Neural crest cell (in vitro differentiated cells): ENCODE measurements at regions not wholly inside any gene's neighbourhood (a gene's known extent, or its start where the extent isn't known, plus 50 kb on each side); places are given as distances from the start of the nearest gene placed in this dataset.

Experiments
- DNase-seq: peaks from one replicate; pipeline ENCODE4 v3.0.0; 2021; ENCODE audit warnings: low read depth, mixed read lengths, low spot score
- H3K27ac Mint-ChIP-seq: one replicate; pipeline ENCODE4 v1.8.0; 2021; ENCODE audit warnings: mild to moderate bottlenecking, mixed read lengths; ENCODE audit not compliant: unreplicated experiment
- H3K27me3 Mint-ChIP-seq: 2 replicates; pipeline ENCODE4 v1.8.0; 2021; ENCODE audit warnings: low read depth, mild to moderate bottlenecking, mixed read lengths
- H3K36me3 Mint-ChIP-seq: 2 replicates; pipeline ENCODE4 v1.8.0; 2021; ENCODE audit warnings: low read depth, mild to moderate bottlenecking, mixed read lengths
- H3K4me1 Mint-ChIP-seq: 2 replicates; pipeline ENCODE4 v1.8.0; 2021; ENCODE audit warnings: mixed read lengths
- H3K4me3 Mint-ChIP-seq: one replicate; pipeline ENCODE4 v1.8.0; 2021; ENCODE audit warnings: mild to moderate bottlenecking, mixed read lengths
- H3K9me3 Mint-ChIP-seq: 2 replicates; pipeline ENCODE4 v1.8.0; 2021; ENCODE audit warnings: mixed read lengths
- TF ChIP-seq, protein P1 (sequence below): fragments of 200-600 bp; sonication (generic); conservative IDR thresholded peaks from 2 replicates; pipeline ENCODE4 v1.5.0; 2021; ENCODE audit warnings: antibody characterized with exemption, mild to moderate bottlenecking

DNA sequence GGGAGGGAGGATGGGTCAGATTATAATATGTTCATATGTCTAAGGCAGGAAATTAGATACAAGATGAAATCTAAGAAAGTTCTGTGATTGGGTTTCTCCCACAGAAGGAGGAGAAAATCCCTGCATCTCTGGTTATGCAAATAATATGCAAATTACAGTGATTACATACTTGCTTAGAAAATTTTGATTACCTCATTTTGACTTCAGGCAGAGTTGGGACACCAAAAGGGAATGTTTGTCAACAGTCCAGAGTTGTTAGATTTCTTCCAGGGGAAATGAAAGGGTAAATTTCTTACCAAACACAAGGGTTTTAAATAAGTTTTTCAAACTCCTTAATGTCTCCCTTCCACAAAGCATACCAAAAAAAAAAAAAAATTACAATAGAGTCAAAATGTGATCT, 101.4 kb upstream of the STEAP1B start:
- peaks cover 7% of the 10 kb centered on the region for H3K27me3 Mint-ChIP-seq
- H3K4me1 Mint-ChIP-seq: no peaks in the 10 kb centered on the region
- no peaks in the 10 kb centered on the region for H3K36me3 Mint-ChIP-seq
- H3K27ac Mint-ChIP-seq: no peak overlapping the region
- TF ChIP-seq, protein P1, sequence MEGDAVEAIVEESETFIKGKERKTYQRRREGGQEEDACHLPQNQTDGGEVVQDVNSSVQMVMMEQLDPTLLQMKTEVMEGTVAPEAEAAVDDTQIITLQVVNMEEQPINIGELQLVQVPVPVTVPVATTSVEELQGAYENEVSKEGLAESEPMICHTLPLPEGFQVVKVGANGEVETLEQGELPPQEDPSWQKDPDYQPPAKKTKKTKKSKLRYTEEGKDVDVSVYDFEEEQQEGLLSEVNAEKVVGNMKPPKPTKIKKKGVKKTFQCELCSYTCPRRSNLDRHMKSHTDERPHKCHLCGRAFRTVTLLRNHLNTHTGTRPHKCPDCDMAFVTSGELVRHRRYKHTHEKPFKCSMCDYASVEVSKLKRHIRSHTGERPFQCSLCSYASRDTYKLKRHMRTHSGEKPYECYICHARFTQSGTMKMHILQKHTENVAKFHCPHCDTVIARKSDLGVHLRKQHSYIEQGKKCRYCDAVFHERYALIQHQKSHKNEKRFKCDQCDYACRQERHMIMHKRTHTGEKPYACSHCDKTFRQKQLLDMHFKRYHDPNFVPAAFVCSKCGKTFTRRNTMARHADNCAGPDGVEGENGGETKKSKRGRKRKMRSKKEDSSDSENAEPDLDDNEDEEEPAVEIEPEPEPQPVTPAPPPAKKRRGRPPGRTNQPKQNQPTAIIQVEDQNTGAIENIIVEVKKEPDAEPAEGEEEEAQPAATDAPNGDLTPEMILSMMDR: no peak
- no peaks in the 10 kb centered on the region for H3K9me3 Mint-ChIP-seq
- no peak for DNase-seq
- no peak overlapping the region for H3K4me3 Mint-ChIP-seq

DNA sequence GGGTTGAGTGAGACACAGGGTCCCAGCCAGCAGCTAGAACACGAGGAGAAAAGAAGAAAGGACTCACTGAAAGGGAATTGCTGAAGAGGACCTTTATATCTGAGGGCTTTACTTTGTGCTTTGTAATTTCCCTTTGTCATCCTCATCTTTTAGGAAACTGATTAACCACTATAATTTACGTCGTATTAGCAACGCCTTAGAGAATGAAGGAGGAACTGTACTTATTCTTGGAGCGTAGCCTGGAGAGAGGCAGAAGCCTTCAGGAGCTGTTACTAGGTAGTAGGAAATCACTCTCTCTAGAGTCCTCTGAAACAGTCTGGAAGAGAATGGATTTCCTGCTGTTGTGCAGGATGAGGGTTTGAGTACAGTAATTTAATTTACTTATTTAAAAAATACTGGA, 101.0 kb upstream of the STEAP1B start:
- Mint-ChIP-seq H3K4me3 (no peak overlapping the region), H3K9me3 (no peaks in the 10 kb centered on the region), H3K36me3 (no peaks in the 10 kb centered on the region), H3K4me1 (no peaks in the 10 kb centered on the region), H3K27me3 (peaks cover 7% of the 10 kb centered on the region), H3K27ac (no peak overlapping the region)
- no peak for DNase-seq
- TF ChIP-seq, protein P1: no peak

DNA sequence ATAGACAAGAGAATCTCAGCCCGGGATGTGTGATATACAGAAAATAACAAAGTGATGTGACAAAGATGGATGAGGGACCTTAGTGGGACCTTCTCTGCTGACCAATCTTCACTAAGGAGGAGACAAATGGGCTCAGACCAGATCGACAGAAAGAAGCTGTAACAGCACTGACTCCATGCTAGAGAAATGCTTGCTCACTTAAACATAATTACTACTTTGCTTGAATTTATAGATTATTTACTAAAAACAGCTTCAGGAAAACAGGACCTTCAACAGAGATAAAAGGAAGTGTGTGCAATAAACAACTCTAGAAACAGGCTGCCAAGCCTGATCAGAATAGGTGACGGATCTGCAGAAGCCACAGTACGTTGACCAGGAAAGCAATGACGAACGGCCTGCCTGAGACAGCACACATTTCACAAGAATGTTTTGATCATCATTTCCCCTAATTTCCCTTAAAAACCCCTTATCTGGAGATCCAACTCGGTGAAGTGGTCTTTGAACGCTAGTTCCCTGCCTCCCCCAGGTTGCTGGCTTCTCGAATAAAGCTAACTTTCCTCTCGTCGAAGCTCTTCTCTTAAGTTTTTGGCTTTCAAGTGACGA, 98.4 kb upstream of the STEAP1B start:
- Mint-ChIP-seq H3K9me3 (no peaks in the 10 kb centered on the region), H3K27ac (no peak overlapping the region), H3K27me3 (peaks cover 4% of the 10 kb centered on the region), H3K4me1 (no peaks in the 10 kb centered on the region), H3K36me3 (no peaks in the 10 kb centered on the region), H3K4me3 (no peak overlapping the region)
- DNase-seq: no peak
- TF ChIP-seq, protein P1: no peak

DNA sequence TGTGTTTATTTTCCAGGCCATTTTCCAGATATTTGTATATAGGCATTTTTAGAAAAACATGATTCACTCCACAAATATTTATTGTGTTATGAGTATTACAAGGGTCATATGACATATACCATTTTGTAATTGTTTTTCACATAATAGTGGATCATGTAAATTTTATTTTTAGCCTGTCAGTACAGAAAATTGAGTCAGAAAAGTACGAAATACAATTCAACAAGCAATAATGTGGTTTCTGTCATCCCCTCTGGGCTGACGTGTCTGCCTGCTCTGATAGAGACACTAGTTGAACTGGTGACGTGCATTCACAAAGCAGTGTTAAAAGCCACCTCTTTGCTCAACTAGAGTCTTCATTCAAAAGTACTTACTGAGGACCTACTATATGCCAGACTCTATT, 97.9 kb upstream of the STEAP1B start:
- Mint-ChIP-seq H3K36me3 (no peaks in the 10 kb centered on the region), H3K4me1 (no peaks in the 10 kb centered on the region), H3K27ac (no peak overlapping the region), H3K9me3 (no peaks in the 10 kb centered on the region), H3K27me3 (peaks cover under 1% of the 10 kb centered on the region), H3K4me3 (no peak overlapping the region)
- TF ChIP-seq, protein P1: no peak
- no peak for DNase-seq

DNA sequence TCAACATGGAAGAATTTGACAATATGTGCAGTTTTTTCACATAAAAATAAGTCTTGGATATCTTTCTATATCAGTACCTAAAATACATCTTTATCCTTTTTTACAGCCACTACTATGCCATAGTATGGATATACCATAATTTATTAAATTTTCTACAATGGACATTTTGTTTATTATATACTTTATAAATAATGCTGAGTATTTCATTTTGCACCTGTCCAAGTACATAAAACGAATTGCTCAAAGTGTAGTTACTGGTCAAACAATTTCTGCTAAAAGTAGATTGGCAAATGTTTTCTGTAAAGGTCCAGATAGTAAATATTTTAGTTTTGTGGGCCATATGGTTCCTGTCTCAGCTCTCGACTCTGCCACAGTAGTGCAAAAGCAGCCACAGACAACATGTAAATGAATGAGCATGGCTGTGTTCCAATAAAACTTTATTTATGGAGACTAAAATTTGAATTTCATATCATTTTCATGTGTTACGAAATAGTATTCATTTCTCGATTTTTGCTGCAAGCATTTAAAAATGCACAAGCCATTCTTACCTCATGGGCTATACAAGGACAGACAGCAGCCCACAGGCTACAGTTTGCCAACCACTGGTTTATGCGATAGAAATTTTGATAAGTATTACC, 96.9 kb upstream of the STEAP1B start:
- Mint-ChIP-seq H3K4me3 (no peak overlapping the region), H3K4me1 (no peaks in the 10 kb centered on the region), H3K36me3 (no peaks in the 10 kb centered on the region), H3K27ac (no peak overlapping the region), H3K9me3 (peaks cover 2% of the 10 kb centered on the region), H3K27me3 (no peaks in the 10 kb centered on the region)
- TF ChIP-seq, protein P1: no peak
- DNase-seq: no peak
